AG04450 (cell line): ENCODE measurements at regions not wholly inside any gene's neighbourhood (a gene's known extent, or its start where the extent isn't known, plus 50 kb on each side); places are given as distances from the start of the nearest gene placed in this dataset.

Experiments used
- CTCF ChIA-PET: fragments of 300-600, 350-600 bp; formaldehyde crosslinking; extraction: SDS; loops from one replicate; lab custom pipeline; 2022; ENCODE audit warnings: antibody characterized with exemption, inconsistent platforms; lab: Charles Lee
- POLR2A ChIA-PET: fragments of 350-600 bp; formaldehyde crosslinking; extraction: SDS; loops from one replicate; lab custom pipeline; 2021; ENCODE audit warnings: antibody characterized with exemption, inconsistent platforms; lab: Yijun Ruan, JAX
- DNase-seq: peaks from one replicate; pipeline ENCODE4 v3.0.0-alpha.2; 2011; ENCODE audit warnings: low read depth, low spot score
- H3K27ac ChIP-seq: one replicate; pipeline ENCODE4 v1.5.1; 2012; ENCODE audit warnings: low read depth, low read length, control low read depth
- H3K27me3 ChIP-seq: one replicate; pipeline ENCODE4 v1.6.0; 2012; ENCODE audit warnings: low read length; ENCODE audit not compliant: control insufficient read depth, insufficient read depth
- H3K4me3 ChIP-seq: 2 replicates; pipeline ENCODE4 v1.5.1; 2011; ENCODE audit warnings: mild to moderate bottlenecking, low read depth, low read length, control low read depth
- H3K9me3 ChIP-seq: 2 replicates; pipeline ENCODE4 v1.5.1; 2012; ENCODE audit warnings: low read length; ENCODE audit not compliant: control insufficient read depth, insufficient read depth
- CTCF ChIP-seq: IDR thresholded peaks from 2 replicates; pipeline ENCODE4 v1.5.1; 2011; ENCODE audit warnings: low read depth, low read length, control low read depth, inconsistent platforms

GRCh38 chr17:74031316-74032090 lies 172.0 kb upstream of the RPL38 start:
- DNase-seq, result no peak
- CTCF ChIA-PET, result no interaction called here
- no peak for TF ChIP-seq CTCF
- no peak overlapping the region for H3K27ac ChIP-seq
- POLR2A ChIA-PET, result no interaction called here
- H3K4me3 ChIP-seq, result no peak overlapping the region
- H3K27me3 ChIP-seq, result no peaks in the 10 kb centered on the region
- no peaks in the 10 kb centered on the region for H3K9me3 ChIP-seq

GRCh38 chr17:74032222-74032621 lies 171.3 kb upstream of the RPL38 start:
- H3K27me3 ChIP-seq, result no peaks in the 10 kb centered on the region
- H3K4me3 ChIP-seq, result no peak overlapping the region
- ChIA-PET POLR2A (no interaction called here), CTCF (no interaction called here)
- no peak for DNase-seq
- no peak overlapping the region for H3K27ac ChIP-seq
- no peaks in the 10 kb centered on the region for H3K9me3 ChIP-seq
- no peak for TF ChIP-seq CTCF

- POLR2A ChIA-PET, result no interaction called here
- DNase-seq, result no peak
- no peak for TF ChIP-seq CTCF
- CTCF ChIA-PET, result no interaction called here
- Histone ChIP-seq H3K4me3 (no peak overlapping the region), H3K9me3 (peaks cover 11% of the 10 kb centered on the region), H3K27ac (no peak overlapping the region), H3K27me3 (no peaks in the 10 kb centered on the region)
Observed at GRCh38 chr17:74037320-74037719, 166.2 kb upstream of the RPL38 start.

GRCh38 chr17:74040291-74040690 lies 163.2 kb upstream of the RPL38 start:
- TF ChIP-seq CTCF, result no peak
- Histone ChIP-seq H3K27me3 (no peaks in the 10 kb centered on the region), H3K4me3 (no peak overlapping the region), H3K27ac (no peak overlapping the region), H3K9me3 (peaks cover 20% of the 10 kb centered on the region)
- CTCF ChIA-PET, result no interaction called here
- DNase-seq, result no peak
- POLR2A ChIA-PET, result no interaction called here

- CTCF ChIA-PET, result no interaction called here
- POLR2A ChIA-PET, result no interaction called here
- H3K9me3 ChIP-seq, result peaks cover 24% of the 10 kb centered on the region
- no peak for DNase-seq
- no peaks in the 10 kb centered on the region for H3K27me3 ChIP-seq
- H3K4me3 ChIP-seq, result no peak overlapping the region
- no peak for TF ChIP-seq CTCF
- H3K27ac ChIP-seq, result no peak overlapping the region
Observed at GRCh38 chr17:74040729-74041128, 162.7 kb upstream of the RPL38 start.
